Upper lobe of left lung (tissue), 6 donors: ENCODE measurements at regions not wholly inside any gene's neighbourhood (a gene's known extent, or its start where the extent isn't known, plus 50 kb on each side); places are given as distances from the start of the nearest gene placed in this dataset.

Source experiments
- ATAC-seq, 2 donors: fragments of 200-7000 bp; cut with Tn5 transposase; one replicate each; pipeline ENCODE4 v1.9.1; 2022; ENCODE audit warnings: mild to moderate bottlenecking in 2 of 2, moderate library complexity in 2 of 2; ENCODE audit not compliant: low FRiP score in 2 of 2
- DNase-seq, 2 donors: peaks; one replicate each; pipeline ENCODE4 v3.0.0-alpha.2; 2019 to 2020
- H3K27ac ChIP-seq, 4 donors: fragments of 200-600 bp; sonication (generic); one replicate each; pipeline ENCODE4 v1.5.1; 2016 to 2019
- H3K27me3 ChIP-seq, 4 donors: fragments of 200-600 bp; sonication (generic); one replicate each; pipeline ENCODE4 v1.5.1; 2017 to 2019
- H3K36me3 ChIP-seq, 4 donors: fragments of 200-600 bp; sonication (generic); one replicate each; pipeline ENCODE4 v1.5.1; 2016 to 2019
- H3K4me1 ChIP-seq, 4 donors: fragments of 200-600 bp; sonication (generic); one replicate each; pipeline ENCODE4 v1.5.1; 2018 to 2019
- H3K4me3 ChIP-seq, 4 donors: fragments of 200-600 bp; sonication (generic); one replicate each; pipeline ENCODE4 v1.5.1; 2017 to 2019; ENCODE audit warnings: mild to moderate bottlenecking in 2 of 4, moderate library complexity in 1 of 4
- H3K9me3 ChIP-seq, 4 donors: fragments of 200-600 bp; sonication (generic); one replicate each; pipeline ENCODE4 v1.5.1; 2018 to 2019
- EP300 ChIP-seq, 4 donors: sonication (generic); formaldehyde crosslinking; IDR thresholded peaks; one replicate each; pipeline ENCODE4 v1.5.1; 2017; ENCODE audit warnings: antibody characterized with exemption in 4 of 4, control low read depth in 2 of 4
- POLR2A ChIP-seq, 4 donors: fragments of 450-650 bp; IDR thresholded peaks; one replicate each; pipeline ENCODE4 v1.5.1; 2016 to 2017; ENCODE audit warnings: antibody characterized with exemption in 4 of 4, mild to moderate bottlenecking in 2 of 4
- POLR2AphosphoS5 ChIP-seq, 2 donors: sonication (generic); formaldehyde crosslinking; IDR thresholded peaks; one replicate each; pipeline ENCODE4 v1.5.1; 2017; ENCODE audit warnings: antibody characterized with exemption in 2 of 2
- WGBS, 2 donors: methylation state at CpG; one replicate each; pipeline ENCODE4 v1.1.5; 2017 to 2018; 5-methylcytosine and 5-hydroxymethylcytosine counted together
- TF ChIP-seq, protein P1 (sequence below), 6 experiments: fragments of 450-650 bp in 4 of 6; fragments of 200-600 bp in 2 of 6; sonication (generic) in 2 of 6; IDR thresholded peaks; one replicate each; pipeline ENCODE4 v1.5.1; 2016 to 2019; ENCODE audit warnings: antibody characterized with exemption in 6 of 6
- donor health status: DM: no; HTN: no; CAD: no; lungs with moderate emphysema.
- donor health status: DM: no; HTN: yes; CAD: no; lungs with severe emphysema.

GRCh38 chr10:120735773-120736371 lies 115.3 kb upstream of the WDR11 start:
- ATAC-seq (peak in 1 of 2 donors; percentile 46), DNase-seq (no peak)
- 47% methylated on average over 5 of the region's 5 CpGs for WGBS, 2 donors
- Histone ChIP-seq H3K9me3 (no peaks in the 10 kb centered on the region), H3K27me3 (no peaks in the 10 kb centered on the region), H3K36me3 (no peaks in the 10 kb centered on the region), H3K4me1 (no peaks in the 10 kb centered on the region), H3K4me3 (no peak overlapping the region), H3K27ac (no peak overlapping the region)
- TF ChIP-seq EP300 (IDR thresholded peaks at IDR 0.05) = no peak
- no peak for TF ChIP-seq POLR2A (IDR thresholded peaks at IDR 0.05)
- TF ChIP-seq, protein P1, sequence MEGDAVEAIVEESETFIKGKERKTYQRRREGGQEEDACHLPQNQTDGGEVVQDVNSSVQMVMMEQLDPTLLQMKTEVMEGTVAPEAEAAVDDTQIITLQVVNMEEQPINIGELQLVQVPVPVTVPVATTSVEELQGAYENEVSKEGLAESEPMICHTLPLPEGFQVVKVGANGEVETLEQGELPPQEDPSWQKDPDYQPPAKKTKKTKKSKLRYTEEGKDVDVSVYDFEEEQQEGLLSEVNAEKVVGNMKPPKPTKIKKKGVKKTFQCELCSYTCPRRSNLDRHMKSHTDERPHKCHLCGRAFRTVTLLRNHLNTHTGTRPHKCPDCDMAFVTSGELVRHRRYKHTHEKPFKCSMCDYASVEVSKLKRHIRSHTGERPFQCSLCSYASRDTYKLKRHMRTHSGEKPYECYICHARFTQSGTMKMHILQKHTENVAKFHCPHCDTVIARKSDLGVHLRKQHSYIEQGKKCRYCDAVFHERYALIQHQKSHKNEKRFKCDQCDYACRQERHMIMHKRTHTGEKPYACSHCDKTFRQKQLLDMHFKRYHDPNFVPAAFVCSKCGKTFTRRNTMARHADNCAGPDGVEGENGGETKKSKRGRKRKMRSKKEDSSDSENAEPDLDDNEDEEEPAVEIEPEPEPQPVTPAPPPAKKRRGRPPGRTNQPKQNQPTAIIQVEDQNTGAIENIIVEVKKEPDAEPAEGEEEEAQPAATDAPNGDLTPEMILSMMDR (IDR thresholded peaks at IDR 0.05) = peak; percentile 37 to 69 (median 66)
- no peak for TF ChIP-seq POLR2AphosphoS5 (IDR thresholded peaks at IDR 0.05)

DNA sequence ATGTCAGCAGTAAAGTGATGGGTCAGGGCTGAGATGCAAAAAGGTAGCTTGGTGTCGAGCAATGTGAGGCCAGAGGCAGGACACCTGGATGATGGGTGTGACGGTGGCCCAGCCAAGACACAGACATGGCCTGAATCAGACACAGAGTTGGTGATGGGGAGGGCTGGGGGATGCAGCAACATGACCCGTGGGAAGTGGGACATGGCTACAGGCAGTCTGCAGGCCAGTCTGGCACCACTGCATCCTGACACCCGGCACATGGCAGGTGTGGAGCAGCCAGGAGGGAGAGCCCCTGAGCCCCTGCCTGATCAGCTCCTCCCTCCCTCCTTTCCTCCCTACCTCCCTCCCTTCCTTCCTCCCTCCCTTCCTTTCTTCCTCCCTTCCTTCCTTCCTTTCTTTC lies 114.8 kb upstream of the WDR11 start:
- no peak for DNase-seq
- Histone ChIP-seq H3K27me3 (no peaks in the 10 kb centered on the region), H3K27ac (no peak overlapping the region), H3K4me1 (no peaks in the 10 kb centered on the region), H3K9me3 (no peaks in the 10 kb centered on the region), H3K36me3 (no peaks in the 10 kb centered on the region), H3K4me3 (no peak overlapping the region)
- ATAC-seq = peak; percentile 26 to 41
- WGBS, 2 donors = 55 to 70% methylated on average over 4 of the region's 4 CpGs
- TF ChIP-seq, protein P1 (IDR thresholded peaks at IDR 0.05) = no peak
- no peak for TF ChIP-seq POLR2AphosphoS5 (IDR thresholded peaks at IDR 0.05)
- TF ChIP-seq EP300 (IDR thresholded peaks at IDR 0.05) = no peak
- TF ChIP-seq POLR2A (IDR thresholded peaks at IDR 0.05) = no peak

- DNase-seq = no peak
- TF ChIP-seq, protein P1 (IDR thresholded peaks at IDR 0.05) = no peak
- TF ChIP-seq EP300 (IDR thresholded peaks at IDR 0.05) = no peak
- no peak for TF ChIP-seq POLR2AphosphoS5 (IDR thresholded peaks at IDR 0.05)
- TF ChIP-seq POLR2A (IDR thresholded peaks at IDR 0.05) = no peak
- Histone ChIP-seq H3K36me3 (no peaks in the 10 kb centered on the region), H3K4me3 (no peak overlapping the region), H3K4me1 (no peaks in the 10 kb centered on the region), H3K9me3 (no peaks in the 10 kb centered on the region), H3K27ac (no peak overlapping the region), H3K27me3 (no peaks in the 10 kb centered on the region)
- 64 to 66% methylated on average over 3 of the region's 3 CpGs for WGBS, 2 donors
- no peak for ATAC-seq
Observed at GRCh38 chr10:120738658-120739057, 112.5 kb upstream of the WDR11 start.

DNA sequence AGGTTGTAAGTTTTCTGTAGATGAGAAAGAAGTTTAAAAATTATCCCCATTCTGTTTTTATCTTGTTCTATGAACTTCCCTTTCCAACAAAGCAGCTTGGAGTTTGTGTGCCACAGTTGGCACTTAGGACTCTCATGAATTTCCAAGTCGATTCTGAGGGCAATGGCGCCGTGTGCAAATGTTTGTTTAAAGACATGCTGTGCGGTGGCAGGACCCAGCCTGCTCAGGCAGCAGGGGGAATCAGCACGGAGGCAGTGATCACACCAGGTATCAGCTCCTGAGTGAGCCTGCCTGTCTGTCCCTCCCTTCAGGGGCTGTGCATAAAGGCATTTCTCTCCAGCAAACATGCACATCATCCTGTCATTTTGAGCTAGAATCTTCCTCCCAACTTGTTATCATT lies 109.8 kb upstream of the WDR11 start:
- Histone ChIP-seq H3K4me3 (no peak overlapping the region), H3K27ac (no peak overlapping the region), H3K36me3 (no peaks in the 10 kb centered on the region), H3K27me3 (no peaks in the 10 kb centered on the region), H3K4me1 (no peaks in the 10 kb centered on the region), H3K9me3 (no peaks in the 10 kb centered on the region)
- WGBS, 2 donors = 30 to 37% methylated on average over 4 to 5 of the region's 5 CpGs
- ATAC-seq = no peak
- no peak for DNase-seq
- TF ChIP-seq POLR2AphosphoS5 (IDR thresholded peaks at IDR 0.05) = no peak
- TF ChIP-seq, protein P1 (IDR thresholded peaks at IDR 0.05) = no peak
- no peak for TF ChIP-seq POLR2A (IDR thresholded peaks at IDR 0.05)
- no peak for TF ChIP-seq EP300 (IDR thresholded peaks at IDR 0.05)

DNA sequence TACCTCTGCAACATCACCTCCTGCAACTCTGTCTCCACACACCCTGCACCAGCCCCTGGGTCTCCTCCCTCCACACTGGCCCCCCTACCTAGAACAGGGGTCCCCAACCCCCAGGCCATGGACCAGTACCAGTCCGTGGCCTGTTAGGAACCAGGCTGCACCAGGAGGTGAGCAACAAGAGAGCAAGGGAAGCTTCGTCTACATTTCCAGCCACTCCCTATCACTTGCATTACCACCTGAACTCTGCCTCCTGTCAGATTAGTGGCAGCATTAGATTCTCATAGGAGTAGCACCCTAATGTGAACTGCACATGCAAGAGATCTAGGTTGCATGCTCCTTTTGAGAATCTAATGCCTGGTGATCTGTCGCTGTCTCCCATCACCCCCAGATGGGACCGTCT lies 108.8 kb upstream of the WDR11 start:
- no peaks in the 10 kb centered on the region for H3K36me3 ChIP-seq
- 78 to 90% methylated on average over 4 of the region's 4 CpGs for WGBS, 2 donors
- H3K4me1 ChIP-seq = no peaks in the 10 kb centered on the region
- DNase-seq (no peak), ATAC-seq (no peak)
- H3K27ac ChIP-seq = no peak overlapping the region
- no peaks in the 10 kb centered on the region for H3K9me3 ChIP-seq
- no peaks in the 10 kb centered on the region for H3K27me3 ChIP-seq
- TF ChIP-seq, protein P1 (IDR thresholded peaks at IDR 0.05) = no peak
- TF ChIP-seq POLR2AphosphoS5 (IDR thresholded peaks at IDR 0.05) (no peak), EP300 (IDR thresholded peaks at IDR 0.05) (no peak), POLR2A (IDR thresholded peaks at IDR 0.05) (no peak)
- H3K4me3 ChIP-seq = no peak overlapping the region
